Stomach (tissue), 4 donors: ENCODE measurements at regions not wholly inside any gene's neighbourhood (a gene's known extent, or its start where the extent isn't known, plus 50 kb on each side); places are given as distances from the start of the nearest gene placed in this dataset.

Source experiments
- POLR2A ChIP-seq, 4 donors: fragments of 450-650 bp; IDR thresholded peaks; one replicate each; pipeline ENCODE4 v1.6.1; 2016; ENCODE audit warnings: antibody characterized with exemption in 4 of 4, control low read depth in 2 of 4, mild to moderate bottlenecking in 1 of 4, moderate library complexity in 1 of 4
- TF ChIP-seq, protein P1 (sequence below), 7 experiments: fragments of 450-650 bp in 4 of 7; fragments of 200-600 bp in 3 of 7; sonication (generic) in 3 of 7; IDR thresholded peaks; one replicate each; pipeline ENCODE4 v1.5.1; 2016 to 2019; ENCODE audit warnings: antibody characterized with exemption in 7 of 7, control low read depth in 2 of 7, mild to moderate bottlenecking in 1 of 7

DNA sequence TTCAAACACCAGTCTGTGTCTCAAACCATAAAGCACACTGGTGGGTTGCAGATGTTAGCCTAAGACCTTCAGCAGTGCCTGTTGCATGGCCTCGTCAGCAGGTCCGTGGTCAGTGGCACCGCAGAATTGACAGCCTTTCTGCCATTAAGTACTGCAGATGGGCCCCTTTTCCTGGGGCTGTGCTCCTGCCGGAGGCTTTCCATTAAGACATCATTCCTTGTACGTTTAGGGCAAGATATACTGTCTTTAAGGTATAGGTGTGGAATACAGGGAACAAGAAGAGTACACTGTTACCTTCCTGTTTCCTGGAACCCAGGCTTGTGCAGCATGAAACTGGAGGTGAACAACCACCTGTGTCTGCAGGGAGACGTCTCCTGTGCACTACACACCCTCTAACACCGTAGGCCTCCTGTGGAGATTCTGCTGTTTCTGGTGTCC is 67.9 kb upstream of the WDR1 start:
- TF ChIP-seq, protein P1, sequence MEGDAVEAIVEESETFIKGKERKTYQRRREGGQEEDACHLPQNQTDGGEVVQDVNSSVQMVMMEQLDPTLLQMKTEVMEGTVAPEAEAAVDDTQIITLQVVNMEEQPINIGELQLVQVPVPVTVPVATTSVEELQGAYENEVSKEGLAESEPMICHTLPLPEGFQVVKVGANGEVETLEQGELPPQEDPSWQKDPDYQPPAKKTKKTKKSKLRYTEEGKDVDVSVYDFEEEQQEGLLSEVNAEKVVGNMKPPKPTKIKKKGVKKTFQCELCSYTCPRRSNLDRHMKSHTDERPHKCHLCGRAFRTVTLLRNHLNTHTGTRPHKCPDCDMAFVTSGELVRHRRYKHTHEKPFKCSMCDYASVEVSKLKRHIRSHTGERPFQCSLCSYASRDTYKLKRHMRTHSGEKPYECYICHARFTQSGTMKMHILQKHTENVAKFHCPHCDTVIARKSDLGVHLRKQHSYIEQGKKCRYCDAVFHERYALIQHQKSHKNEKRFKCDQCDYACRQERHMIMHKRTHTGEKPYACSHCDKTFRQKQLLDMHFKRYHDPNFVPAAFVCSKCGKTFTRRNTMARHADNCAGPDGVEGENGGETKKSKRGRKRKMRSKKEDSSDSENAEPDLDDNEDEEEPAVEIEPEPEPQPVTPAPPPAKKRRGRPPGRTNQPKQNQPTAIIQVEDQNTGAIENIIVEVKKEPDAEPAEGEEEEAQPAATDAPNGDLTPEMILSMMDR (IDR thresholded peaks at IDR 0.05) = no peak
- TF ChIP-seq POLR2A (IDR thresholded peaks at IDR 0.05) = no peak
